ENCODE measurements at regions not wholly inside any gene's neighbourhood (a gene's known extent, or its start where the extent isn't known, plus 50 kb on each side); places are given as distances from the start of the nearest gene placed in this dataset.

DNA sequence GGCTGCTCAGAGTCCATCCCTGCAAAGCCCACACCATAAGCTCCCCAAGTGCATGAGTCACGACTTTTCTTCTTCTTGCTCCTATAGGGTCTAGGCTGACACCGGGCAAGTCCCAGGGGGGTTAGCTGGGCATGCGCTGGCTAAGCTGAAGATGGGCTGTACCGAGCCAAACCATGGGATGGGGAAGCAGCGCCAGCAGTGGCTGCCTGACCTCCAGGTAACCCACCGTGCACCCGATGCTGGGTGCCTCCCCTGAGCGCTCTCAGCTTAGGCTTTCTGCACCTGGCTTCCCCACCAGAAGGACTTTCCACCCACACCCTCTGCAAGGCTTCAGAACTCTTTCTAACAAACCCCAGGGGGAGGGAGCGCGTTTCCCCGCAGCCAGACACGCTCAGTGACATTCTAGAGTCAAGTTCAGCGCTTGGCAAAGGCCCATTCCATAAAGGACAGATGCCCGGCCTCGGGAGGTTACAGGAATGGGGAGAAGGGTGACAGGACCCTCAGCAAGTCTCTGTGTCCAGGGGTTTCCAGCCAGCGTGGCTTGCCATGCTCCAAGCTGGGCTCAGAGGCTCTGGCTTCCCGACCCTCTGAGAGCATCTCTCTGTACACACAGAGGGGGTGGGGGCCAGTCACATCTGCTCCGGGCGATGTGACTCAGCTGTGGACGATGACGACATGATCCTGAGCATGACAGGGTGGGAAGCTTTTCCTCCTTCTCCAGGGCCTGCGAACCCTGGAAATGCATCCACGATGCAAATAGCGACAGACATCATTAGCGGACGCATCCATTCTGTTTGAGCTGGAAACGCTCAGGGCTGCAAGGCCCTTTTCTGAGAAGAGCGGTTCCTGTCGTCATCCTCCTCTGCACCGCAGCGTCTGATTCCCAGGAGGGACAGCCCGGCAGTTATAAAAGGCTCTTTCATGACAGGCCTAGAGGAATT is 107.8 kb downstream of the SIK1 start:
- DNase-seq (peak; percentile 45 to 76 (median 61)), ATAC-seq (peak in 2 of 4 donors; percentile 64 to 71)
- intact Hi-C loops (cut with DNase I) = loop anchor here in 1 of 10 donors (10.0 kb wide), 1 partner anchor 56 kb away; no protein-coding TSS in a partner anchor
- H3K36me3 ChIP-seq = no peaks in the 10 kb centered on the region
- H3K4me1 ChIP-seq = peaks cover 0 to 23% (median 1%) of the 10 kb centered on the region in 12 donors
- H3K4me3 ChIP-seq = no peak overlapping the region
- WGBS, 4 donors = 54 to 61% (median 55%) methylated on average over 21 to 32 of the region's 32 CpGs
- TF ChIP-seq POLR2A (IDR thresholded peaks at IDR 0.05) = no peak
- TF ChIP-seq, protein P1, sequence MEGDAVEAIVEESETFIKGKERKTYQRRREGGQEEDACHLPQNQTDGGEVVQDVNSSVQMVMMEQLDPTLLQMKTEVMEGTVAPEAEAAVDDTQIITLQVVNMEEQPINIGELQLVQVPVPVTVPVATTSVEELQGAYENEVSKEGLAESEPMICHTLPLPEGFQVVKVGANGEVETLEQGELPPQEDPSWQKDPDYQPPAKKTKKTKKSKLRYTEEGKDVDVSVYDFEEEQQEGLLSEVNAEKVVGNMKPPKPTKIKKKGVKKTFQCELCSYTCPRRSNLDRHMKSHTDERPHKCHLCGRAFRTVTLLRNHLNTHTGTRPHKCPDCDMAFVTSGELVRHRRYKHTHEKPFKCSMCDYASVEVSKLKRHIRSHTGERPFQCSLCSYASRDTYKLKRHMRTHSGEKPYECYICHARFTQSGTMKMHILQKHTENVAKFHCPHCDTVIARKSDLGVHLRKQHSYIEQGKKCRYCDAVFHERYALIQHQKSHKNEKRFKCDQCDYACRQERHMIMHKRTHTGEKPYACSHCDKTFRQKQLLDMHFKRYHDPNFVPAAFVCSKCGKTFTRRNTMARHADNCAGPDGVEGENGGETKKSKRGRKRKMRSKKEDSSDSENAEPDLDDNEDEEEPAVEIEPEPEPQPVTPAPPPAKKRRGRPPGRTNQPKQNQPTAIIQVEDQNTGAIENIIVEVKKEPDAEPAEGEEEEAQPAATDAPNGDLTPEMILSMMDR (IDR thresholded peaks at IDR 0.05) = no peak
- H3K27me3 ChIP-seq = peaks cover 0 to 2% (median 0%) of the 10 kb centered on the region in 9 donors
- peak overlapping the region in 8 of 12 donors; percentile 4 to 74 (median 50) for H3K27ac ChIP-seq
- peaks cover 0 to 13% (median 0%) of the 10 kb centered on the region in 12 donors for H3K9me3 ChIP-seq

DNA sequence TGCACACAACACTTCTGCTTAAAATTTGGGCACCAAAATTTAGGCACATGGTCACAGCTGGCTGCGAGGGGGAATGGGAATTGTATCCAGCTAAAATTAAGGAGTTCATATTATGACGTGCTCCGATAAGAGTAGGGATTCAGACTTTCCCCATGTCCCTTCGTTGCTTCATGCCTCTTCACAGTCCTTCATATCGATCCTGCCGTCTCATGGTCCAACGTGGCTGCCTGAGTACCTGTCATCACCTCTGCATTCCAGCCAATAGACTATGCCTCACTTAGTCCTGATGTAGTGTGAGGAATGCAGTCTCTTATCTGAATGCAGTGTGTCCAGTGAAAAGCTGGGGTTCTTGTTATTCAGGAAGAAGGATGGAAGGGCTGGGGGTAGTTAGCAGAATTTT is 108.6 kb downstream of the SIK1 start:
- H3K27me3 ChIP-seq = peaks cover 0 to 2% (median 0%) of the 10 kb centered on the region in 9 donors
- intact Hi-C loops (cut with DNase I) = loop anchor here in 1 of 10 donors (10.0 kb wide), 1 partner anchor 56 kb away; no protein-coding TSS in a partner anchor
- H3K4me3 ChIP-seq = no peak overlapping the region
- H3K27ac ChIP-seq = peak overlapping the region in 1 of 12 donors; percentile 64
- H3K9me3 ChIP-seq = peaks cover 0 to 13% (median 0%) of the 10 kb centered on the region in 12 donors
- H3K4me1 ChIP-seq = peaks cover 0 to 18% (median 0%) of the 10 kb centered on the region in 12 donors
- DNase-seq (no peak), ATAC-seq (no peak)
- WGBS, 4 donors = 59 to 74% (median 66%) methylated on average over 7 of the region's 7 CpGs
- no peak for TF ChIP-seq POLR2A (IDR thresholded peaks at IDR 0.05)
- TF ChIP-seq, protein P1 (IDR thresholded peaks at IDR 0.05) = no peak
- H3K36me3 ChIP-seq = no peaks in the 10 kb centered on the region

DNA sequence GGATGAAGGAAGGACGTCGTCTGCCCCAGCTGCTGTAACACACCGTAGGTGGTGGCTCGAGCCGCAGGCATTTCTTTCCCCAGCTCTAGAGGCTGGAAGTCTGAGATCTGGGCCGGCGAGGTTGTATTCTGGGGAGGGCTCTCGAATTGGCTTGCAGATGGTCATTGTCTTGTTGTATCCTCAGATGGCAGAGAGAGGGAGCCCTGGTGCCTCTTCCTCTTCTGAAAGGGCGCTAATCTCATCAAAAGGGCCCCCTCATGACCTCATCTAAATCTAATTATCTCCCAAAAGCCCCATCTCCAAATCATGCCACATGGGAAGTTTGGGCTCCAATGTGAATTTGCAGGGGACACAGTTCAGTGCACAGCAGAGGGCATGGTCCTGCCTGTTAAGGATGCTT is 109.0 kb downstream of the SIK1 start:
- intact Hi-C loops (cut with DNase I) = loop anchor here in 1 of 10 donors (10.0 kb wide), 1 partner anchor 57 kb away; no protein-coding TSS in a partner anchor

More for the DNA sequence above, 109.0 kb downstream of the SIK1 start:
- no peak for DNase-seq
- TF ChIP-seq, protein P1 (IDR thresholded peaks at IDR 0.05) = no peak
- TF ChIP-seq POLR2A (IDR thresholded peaks at IDR 0.05) = no peak
- H3K27ac ChIP-seq = no peak overlapping the region
- H3K36me3 ChIP-seq = no peaks in the 10 kb centered on the region
- peaks cover 0 to 13% (median 0%) of the 10 kb centered on the region in 12 donors for H3K9me3 ChIP-seq
- H3K4me3 ChIP-seq = no peak overlapping the region
- ATAC-seq = no peak
- WGBS, 4 donors = 82 to 95% (median 84%) methylated on average over 9 of the region's 9 CpGs
- peaks cover 0 to 14% (median 0%) of the 10 kb centered on the region in 12 donors for H3K4me1 ChIP-seq
- H3K27me3 ChIP-seq = peaks cover 0 to 2% (median 0%) of the 10 kb centered on the region in 9 donors
